Right renal pelvis (tissue), 4 donors: ENCODE measurements at regions not wholly inside any gene's neighbourhood (a gene's known extent, or its start where the extent isn't known, plus 50 kb on each side); places are given as distances from the start of the nearest gene placed in this dataset.
A peak's percentile ranks its signal among the peaks of the same experiment; 100 is the strongest.
"Not testable (repeated sequence)": the region's sequence is repeated elsewhere in the genome, so short reads cannot be mapped to it uniquely, and the experiment has no call there.

ENCODE experiments used
- DNase-seq, 4 donors: peaks; one replicate each; pipeline ENCODE4 v3.0.0-alpha.2; 2013; ENCODE audit warnings: low read depth in 4 of 4, low spot score in 3 of 4, missing footprints in 1 of 4

- not testable (repeated sequence) for DNase-seq
Observed at GRCh38 chr20:29031262-29031982, 2226.0 kb upstream of the DEFB115 start.

DNA sequence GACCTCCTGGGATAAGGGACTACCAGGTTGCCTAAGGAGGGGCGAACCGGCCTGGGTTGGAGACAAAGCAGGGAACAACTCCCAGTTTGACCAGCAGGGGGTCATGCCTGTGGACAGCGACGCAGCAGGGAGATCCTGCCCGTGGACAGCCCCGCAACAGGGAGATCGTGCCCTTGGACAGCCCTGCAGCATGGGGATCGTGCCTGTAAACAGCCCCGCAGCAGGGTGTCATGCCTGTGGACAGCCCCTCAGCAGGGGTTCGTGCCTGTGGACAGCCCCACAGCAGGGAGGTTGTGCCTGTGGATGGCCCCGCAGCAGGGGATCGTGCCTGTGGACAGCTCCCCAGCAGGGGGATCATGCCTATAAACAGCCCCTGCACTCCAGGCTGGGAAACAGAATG, 2213.2 kb upstream of the DEFB115 start:
- DNase-seq: not testable (repeated sequence)

GRCh38 chr20:29050008-29050606, 2207.4 kb upstream of the DEFB115 start:
- not testable (repeated sequence) for DNase-seq

- DNase-seq: not testable (repeated sequence)
Observed at GRCh38 chr20:29057866-29058484, 2199.5 kb upstream of the DEFB115 start.

DNA sequence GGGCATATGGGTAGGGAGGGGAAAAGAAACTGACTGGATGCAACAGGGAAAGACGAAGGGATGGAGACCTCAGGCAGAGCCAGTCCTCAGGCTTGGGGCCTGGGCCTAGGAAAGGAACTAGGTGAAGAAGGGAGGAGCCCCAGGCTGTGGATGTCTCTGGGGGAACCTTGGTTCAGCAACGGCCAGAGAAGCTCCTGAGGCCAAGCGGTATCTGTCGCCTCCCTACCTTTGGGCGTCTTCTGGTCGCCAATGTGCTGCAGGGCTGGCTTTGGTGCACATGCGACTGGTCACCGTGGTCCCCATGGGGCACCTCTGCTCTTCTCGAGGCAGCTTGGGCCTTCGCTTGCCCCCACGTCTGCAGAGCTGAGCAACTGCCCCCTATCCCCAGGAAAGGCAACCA, 2195.0 kb upstream of the DEFB115 start:
- not testable (repeated sequence) for DNase-seq

- DNase-seq: not testable (repeated sequence)
Observed at GRCh38 chr20:29066341-29066740, 2191.1 kb upstream of the DEFB115 start.

DNA sequence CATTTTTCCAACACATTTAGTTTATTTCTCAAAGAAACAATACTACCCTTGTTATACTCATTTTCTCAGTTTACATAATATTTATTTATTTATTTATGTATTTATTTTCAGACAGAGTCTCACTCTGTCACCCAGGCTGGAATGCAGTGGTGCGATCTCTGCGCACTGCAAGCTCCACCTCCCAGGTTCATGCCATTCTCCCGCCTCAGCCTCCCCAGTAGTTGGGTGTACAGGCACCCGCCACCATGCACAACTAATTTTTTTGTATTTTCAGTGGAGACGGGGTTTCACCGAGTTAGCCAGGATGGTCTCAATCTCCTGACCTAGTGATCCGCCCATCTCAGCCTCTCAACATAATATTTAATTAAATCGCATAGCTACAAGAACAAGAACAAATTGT, 2183.8 kb upstream of the DEFB115 start:
- DNase-seq: not testable (repeated sequence)

DNA sequence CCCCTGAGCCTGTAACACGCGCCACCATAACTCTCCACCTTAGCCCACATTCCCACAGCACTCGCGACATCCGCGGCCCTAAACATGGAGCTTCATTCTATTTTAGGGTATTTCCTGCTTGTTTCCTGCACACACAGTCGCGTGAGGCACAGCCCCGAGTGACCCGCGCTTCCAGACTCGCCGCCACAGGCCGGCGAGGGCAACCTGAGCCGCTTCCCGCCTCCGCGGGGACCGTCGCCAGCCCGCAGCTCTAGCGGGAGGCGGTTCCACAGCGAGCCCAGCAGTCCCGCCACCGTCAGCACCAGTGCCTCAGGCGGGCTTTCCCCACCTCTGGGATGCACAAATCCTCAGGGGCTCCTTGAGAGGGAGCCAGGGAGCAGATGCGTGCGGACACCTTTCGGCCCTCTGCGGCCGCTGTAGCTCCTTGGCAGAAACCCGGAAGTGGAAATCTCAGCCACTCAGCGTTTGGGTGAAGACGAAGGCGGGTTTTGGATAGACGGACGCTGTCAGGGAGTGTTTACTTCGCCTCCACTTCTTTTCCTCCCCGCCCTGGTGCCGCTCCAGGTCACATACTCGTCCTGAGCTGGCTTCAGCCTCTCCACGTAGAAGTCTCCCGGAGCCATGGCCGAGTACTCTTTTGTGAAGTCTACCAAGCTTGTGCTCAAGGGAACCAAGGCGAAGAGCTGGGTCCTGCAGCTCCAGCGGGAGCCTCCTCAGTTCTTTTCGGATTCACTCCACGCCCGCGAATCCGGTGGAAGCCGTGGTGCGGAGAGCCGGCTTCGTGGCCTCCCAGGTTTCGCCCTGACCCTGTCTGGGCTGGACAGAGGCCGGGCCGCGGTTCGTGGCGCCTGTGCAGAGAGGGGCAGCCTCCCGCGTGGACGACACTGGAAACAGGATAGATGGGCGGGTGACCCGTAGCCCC, 2177.4 kb upstream of the DEFB115 start:
- peak in 1 of 4 donors; percentile 10 for DNase-seq

- DNase-seq: not testable (repeated sequence)
Observed at GRCh38 chr20:29081712-29082111, 2175.8 kb upstream of the DEFB115 start.

GRCh38 chr20:29085625-29086024, 2171.8 kb upstream of the DEFB115 start:
- no peak for DNase-seq

- DNase-seq: not testable (repeated sequence)
Observed at GRCh38 chr20:29086145-29086718, 2171.2 kb upstream of the DEFB115 start.

DNA sequence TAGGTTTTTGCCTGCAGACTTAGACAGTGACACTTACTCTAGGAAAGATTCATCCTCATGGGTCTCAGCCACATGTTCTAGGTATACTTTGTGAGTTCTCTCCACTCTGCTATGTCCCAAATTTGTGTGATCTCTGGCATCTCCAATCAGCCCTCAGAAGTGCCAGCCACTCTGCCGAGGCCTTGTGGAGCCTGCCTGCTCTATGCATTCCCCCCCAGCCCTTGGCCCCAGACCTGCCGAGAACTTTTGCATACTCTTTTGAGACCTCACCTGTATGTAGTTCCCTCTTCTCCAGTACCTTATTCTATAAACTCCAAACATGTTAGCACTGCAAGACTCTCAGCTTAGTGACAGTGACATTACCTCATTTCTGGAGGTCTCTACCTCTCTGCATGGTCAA, 2170.5 kb upstream of the DEFB115 start:
- no peak for DNase-seq

DNA sequence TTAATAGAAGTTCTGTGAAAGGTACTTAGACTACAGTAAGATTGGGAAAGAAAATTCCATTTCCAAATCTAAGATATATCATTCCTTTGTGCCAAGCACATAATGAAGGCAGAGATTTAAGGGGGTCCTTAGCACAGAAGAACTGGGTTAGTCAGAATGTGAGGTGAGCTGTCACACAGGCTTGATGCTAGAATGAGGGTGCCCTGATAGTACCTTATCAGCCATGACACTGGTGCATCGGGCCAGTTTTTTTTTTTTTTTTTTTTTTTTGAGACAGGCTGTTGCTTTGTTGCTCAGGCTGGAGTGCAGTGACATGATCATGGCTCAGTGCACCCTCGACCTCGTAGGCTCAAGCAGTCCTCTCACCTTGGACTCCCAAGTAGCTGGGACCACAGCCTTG, 2169.6 kb upstream of the DEFB115 start:
- not testable (repeated sequence) for DNase-seq

DNA sequence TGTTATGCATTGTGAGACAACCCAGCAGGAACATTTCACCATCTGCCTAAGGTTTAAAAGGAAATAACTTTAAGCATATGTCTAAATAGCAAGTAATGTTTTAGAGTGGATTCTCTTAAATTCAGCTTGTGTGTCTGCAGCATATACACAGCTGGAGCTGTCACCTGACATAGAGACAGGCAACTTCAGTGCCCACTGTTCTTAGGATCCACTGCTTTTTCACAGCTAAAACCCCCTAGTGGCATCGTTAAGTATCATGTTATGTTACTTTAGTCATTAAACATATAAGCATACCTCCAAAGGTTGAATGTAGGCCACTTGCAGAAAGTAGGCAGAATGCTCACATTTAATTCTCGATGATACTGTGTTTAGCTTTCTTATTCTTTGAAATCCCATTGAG, 2169.0 kb upstream of the DEFB115 start:
- not testable (repeated sequence) for DNase-seq

- DNase-seq: not testable (repeated sequence)
Observed at GRCh38 chr20:29089409-29089808, 2168.1 kb upstream of the DEFB115 start.

DNA sequence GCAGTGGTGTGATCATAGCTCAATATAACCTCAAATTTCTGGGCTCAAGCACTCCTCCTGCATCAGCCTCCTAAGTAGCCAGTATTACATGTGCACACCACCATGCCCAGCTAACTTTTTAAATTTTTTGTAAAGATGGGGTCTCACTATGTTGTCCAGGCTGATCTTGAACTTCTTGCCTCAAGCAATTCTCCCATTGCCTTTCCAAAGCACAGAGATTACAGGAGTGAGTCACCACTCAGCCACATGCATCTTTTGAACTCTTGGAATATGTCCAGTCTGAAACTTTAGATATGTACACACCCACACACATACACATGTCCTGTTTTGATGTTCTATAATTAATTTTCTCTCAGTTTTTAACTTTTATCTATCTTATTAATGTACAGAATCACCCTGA, 2163.5 kb upstream of the DEFB115 start:
- not testable (repeated sequence) for DNase-seq

DNA sequence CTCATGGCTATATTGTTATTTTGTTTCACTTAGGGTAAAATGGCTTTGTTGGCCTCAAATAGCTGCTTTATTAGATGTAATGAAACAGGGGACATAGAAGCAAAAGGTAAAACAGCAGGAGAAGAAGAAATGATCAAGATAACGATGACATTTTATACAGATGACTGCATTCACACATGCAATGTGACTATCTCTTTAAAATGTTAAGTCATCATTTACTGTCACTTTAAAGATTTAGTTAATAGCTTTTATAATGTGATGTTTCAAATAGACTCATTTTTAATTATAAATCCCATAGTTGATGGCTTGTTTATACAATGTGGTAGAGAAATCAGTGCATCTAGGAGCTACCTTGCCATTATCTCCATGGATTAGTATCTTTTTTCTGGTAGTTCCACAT, 2160.8 kb upstream of the DEFB115 start:
- not testable (repeated sequence) for DNase-seq

GRCh38 chr20:29107884-29108283, 2149.6 kb upstream of the DEFB115 start:
- DNase-seq: not testable (repeated sequence)

- DNase-seq: not testable (repeated sequence)
Observed at GRCh38 chr20:29109386-29109785, 2148.1 kb upstream of the DEFB115 start.

DNA sequence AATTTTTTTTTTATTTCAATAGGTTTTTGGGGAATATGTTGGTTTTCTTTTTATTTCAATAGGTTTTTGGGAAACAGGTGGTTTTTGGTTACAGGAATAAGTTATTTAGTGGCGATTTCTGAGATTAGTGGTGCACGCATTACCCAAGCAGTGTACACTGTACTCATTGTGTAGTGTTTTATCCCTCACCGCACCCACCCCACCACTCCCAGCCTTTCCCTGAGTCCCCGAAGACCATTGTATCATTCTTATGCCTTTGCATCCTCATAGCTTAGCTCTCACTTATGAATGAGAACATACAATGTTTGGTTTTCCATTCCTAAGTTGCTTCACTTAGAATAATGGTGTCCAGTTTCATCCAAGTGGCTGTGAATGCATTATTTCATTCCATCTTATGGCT, 2142.4 kb upstream of the DEFB115 start:
- not testable (repeated sequence) for DNase-seq
